ENCODE measurements at regions not wholly inside any gene's neighbourhood (a gene's known extent, or its start where the extent isn't known, plus 50 kb on each side); places are given as distances from the start of the nearest gene placed in this dataset.

DNA sequence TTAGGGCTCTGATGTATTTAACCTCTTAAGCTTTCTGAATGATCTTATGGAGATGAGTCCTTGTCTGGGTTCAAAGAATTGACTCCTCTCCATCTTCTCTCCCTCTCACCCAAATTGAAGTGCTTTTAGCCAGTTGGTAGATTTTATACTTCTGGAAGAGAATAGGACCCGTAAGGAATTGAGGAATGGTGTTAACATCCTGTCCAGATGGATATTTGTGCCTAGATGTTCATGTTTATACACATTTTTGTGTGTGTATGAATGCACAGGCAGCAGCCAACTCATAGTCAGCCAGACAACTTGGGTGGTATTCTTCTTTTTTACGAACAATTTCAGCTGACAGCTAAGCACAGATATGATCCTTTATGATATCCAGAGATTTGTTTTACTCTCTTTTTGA, 449.6 kb upstream of the RGS6 start:
- no peak for DNase-seq (ENCODE audit: low spot score)
- ATAC-seq (ENCODE audit: low FRiP score), result no peak
- TF ChIP-seq, protein P1, sequence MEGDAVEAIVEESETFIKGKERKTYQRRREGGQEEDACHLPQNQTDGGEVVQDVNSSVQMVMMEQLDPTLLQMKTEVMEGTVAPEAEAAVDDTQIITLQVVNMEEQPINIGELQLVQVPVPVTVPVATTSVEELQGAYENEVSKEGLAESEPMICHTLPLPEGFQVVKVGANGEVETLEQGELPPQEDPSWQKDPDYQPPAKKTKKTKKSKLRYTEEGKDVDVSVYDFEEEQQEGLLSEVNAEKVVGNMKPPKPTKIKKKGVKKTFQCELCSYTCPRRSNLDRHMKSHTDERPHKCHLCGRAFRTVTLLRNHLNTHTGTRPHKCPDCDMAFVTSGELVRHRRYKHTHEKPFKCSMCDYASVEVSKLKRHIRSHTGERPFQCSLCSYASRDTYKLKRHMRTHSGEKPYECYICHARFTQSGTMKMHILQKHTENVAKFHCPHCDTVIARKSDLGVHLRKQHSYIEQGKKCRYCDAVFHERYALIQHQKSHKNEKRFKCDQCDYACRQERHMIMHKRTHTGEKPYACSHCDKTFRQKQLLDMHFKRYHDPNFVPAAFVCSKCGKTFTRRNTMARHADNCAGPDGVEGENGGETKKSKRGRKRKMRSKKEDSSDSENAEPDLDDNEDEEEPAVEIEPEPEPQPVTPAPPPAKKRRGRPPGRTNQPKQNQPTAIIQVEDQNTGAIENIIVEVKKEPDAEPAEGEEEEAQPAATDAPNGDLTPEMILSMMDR (IDR thresholded peaks at IDR 0.05), result no peak

DNA sequence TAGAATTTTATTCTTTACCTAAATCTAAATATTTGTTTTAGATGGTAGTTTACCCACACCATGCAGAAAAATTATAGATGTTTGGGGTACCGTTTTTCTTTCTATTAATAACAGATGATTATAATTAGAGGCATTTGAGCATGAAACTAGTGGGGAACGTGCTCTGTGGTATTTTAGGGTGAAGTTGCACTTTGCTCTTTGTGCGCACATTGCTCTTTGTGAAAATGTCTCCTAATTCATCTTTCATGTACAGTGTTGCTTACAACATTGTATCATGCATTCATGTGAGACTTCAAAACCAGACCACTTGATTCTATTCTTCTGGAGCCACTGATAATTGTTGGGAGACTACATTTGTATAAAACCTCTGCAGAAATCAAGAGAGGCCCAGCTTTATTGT, 449.1 kb upstream of the RGS6 start:
- TF ChIP-seq, protein P1 (IDR thresholded peaks at IDR 0.05), result no peak
- no peak for ATAC-seq (ENCODE audit: low FRiP score)

DNA sequence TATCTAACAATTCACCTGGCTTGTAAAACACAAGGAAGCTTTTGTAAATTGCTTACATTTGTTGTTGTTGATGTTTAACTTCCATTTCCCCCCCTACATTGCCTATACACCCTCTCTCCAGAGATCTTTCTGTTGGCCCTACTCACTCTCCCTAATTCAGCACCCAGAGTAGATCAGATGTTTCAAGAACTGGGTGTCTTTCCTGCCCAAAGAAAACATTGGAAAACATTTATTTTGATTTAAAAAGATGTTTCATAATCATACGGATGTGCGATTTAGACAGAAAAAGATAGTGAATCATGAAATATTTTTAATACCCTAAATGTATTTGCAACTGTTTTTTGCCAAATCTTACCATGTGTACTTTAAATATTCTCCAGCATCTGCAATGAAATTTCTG, 446.4 kb upstream of the RGS6 start:
- DNase-seq (ENCODE audit: low spot score) (no peak), ATAC-seq (ENCODE audit: low FRiP score) (no peak)
- TF ChIP-seq, protein P1 (IDR thresholded peaks at IDR 0.05), result no peak

More for the DNA sequence above, 449.1 kb upstream of the RGS6 start:
- DNase-seq (ENCODE audit: low spot score), result no peak

DNA sequence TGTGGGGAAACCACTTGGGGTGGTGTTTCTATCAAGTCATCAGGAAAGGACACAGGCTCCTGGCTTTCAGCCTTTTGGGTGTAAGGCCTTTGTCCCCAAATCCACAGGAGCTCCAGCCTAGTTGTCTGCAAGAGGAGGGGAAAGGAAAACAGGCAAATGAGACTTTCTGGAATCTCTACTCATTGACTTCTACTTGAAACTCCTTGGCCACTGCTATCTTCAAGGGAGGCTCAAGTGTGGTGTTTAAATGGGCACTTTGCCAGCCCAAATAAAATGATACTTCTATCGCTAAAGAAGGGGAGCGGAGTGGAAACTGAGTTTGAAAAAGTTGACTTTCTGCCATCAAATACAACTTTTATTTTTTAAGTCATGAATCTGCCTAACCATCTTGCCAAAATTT, 445.9 kb upstream of the RGS6 start:
- ATAC-seq (ENCODE audit: low FRiP score), result no peak

DNA sequence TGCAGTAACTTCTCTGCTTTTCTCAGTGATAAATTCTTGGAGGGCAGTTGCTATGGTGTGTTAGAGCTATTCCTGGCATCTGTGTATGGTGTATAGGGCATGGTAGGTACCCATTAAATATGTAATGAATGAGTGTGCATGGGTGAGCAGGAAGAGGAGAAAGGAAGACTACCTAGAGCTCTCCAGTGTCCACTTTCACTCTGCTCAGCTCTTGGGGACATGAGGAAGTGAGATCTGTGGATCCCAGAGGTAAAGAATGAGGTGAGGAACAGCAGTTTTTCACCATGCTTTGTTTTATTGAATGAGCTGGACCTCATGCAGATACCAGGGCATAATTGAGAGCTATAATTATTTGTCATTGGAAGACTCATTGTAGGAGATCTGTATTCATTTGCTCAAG, 444.8 kb upstream of the RGS6 start:
- ATAC-seq (ENCODE audit: low FRiP score) (no peak), DNase-seq (ENCODE audit: low spot score) (no peak)
- TF ChIP-seq, protein P1 (IDR thresholded peaks at IDR 0.05), result no peak

More for the DNA sequence above, 445.9 kb upstream of the RGS6 start:
- DNase-seq (ENCODE audit: low spot score), result no peak
- TF ChIP-seq, protein P1 (IDR thresholded peaks at IDR 0.05), result no peak

DNA sequence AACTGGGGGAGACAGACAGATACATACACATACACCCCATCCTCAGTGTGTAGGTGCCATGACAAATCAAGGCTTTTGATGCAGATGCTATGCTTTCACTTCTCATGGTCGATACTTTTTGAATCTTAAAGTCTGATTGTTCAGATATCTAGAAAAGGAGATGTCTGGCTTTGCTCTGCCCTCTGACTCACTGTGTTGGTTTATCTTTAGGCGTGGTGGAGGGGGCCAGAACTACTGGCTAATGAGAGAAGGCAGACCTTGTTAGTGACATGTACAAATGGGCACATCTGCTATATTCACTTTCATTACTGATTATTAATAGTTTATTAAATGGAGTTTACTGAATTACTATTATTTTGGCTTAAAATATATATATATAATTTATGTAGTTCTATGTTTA, 444.3 kb upstream of the RGS6 start:
- no peak for ATAC-seq (ENCODE audit: low FRiP score)
- DNase-seq (ENCODE audit: low spot score), result no peak
- TF ChIP-seq, protein P1 (IDR thresholded peaks at IDR 0.05), result no peak

DNA sequence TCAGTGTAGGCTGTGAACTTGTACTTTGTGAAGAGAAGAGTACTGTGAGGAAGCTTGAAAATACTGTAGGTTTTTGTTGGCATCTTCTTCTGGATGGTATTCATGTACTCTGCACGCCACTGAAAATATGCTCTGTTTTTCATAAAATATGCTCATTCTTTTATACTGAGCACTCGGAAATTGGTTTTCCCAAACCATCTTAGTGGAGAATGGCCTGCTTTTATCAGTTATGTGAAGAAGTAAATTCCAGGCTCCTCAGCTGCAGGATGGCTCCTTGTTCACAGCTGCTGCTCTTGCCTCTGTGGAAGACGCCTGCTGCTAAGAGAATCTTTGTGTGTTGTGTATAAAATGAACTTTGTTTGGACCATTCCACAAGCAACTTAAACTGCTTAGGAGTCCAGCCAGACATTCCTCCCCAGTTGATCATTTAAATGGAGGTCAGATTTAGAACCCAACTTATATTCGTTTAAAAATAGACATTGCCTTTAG, 443.5 kb upstream of the RGS6 start:
- TF ChIP-seq, protein P1 (IDR thresholded peaks at IDR 0.05), result no peak
- DNase-seq (ENCODE audit: low spot score), result no peak
- ATAC-seq (ENCODE audit: low FRiP score), result no peak
